Right lobe of liver (tissue), 4 donors: ENCODE measurements at regions not wholly inside any gene's neighbourhood (a gene's known extent, or its start where the extent isn't known, plus 50 kb on each side); places are given as distances from the start of the nearest gene placed in this dataset.

Experiments used
- POLR2A ChIP-seq: fragments of 450-650 bp; IDR thresholded peaks from one replicate; pipeline ENCODE4 v1.6.1; 2017; ENCODE audit warnings: antibody characterized with exemption, mild to moderate bottlenecking
- TF ChIP-seq, protein P1 (sequence below), 4 donors: fragments of 200-600 bp in 3 of 4; fragments of 450-650 bp in 1 of 4; IDR thresholded peaks; one replicate each; pipeline versions ENCODE4 v1.5.1 to v1.8.0; 2016 to 2022; ENCODE audit warnings: antibody characterized with exemption in 4 of 4, mild to moderate bottlenecking in 2 of 4
- donor health status: DM: no; HTN: no; CAD: no.
- donor health status: DM: no; HTN: no; CAD: no.
- donor health status: DM: no; HTN: yes; CAD: no.

DNA sequence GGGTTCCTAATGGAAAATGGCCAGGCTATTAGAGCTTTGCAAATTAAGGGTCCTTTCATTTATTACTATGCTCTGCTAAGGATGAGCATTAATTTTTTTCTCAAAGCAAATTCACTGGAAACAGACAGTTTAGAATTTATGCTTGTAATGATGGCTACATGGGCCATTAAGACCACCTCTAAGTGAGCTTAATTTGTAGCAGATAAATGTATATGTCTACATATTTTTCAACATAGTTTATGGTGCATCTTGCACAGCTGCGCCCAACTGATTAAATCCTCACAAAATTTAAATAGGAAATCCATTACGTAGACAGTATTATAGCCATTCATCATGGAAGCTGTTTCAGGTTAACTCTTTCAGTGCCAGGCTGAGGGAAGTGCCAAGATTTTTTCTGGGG lies 220.9 kb downstream of the CBLN1 start:
- TF ChIP-seq, protein P1, sequence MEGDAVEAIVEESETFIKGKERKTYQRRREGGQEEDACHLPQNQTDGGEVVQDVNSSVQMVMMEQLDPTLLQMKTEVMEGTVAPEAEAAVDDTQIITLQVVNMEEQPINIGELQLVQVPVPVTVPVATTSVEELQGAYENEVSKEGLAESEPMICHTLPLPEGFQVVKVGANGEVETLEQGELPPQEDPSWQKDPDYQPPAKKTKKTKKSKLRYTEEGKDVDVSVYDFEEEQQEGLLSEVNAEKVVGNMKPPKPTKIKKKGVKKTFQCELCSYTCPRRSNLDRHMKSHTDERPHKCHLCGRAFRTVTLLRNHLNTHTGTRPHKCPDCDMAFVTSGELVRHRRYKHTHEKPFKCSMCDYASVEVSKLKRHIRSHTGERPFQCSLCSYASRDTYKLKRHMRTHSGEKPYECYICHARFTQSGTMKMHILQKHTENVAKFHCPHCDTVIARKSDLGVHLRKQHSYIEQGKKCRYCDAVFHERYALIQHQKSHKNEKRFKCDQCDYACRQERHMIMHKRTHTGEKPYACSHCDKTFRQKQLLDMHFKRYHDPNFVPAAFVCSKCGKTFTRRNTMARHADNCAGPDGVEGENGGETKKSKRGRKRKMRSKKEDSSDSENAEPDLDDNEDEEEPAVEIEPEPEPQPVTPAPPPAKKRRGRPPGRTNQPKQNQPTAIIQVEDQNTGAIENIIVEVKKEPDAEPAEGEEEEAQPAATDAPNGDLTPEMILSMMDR (IDR thresholded peaks at IDR 0.05), result no peak
- no peak for TF ChIP-seq POLR2A
